ENCODE measurements at regions not wholly inside any gene's neighbourhood (a gene's known extent, or its start where the extent isn't known, plus 50 kb on each side); places are given as distances from the start of the nearest gene placed in this dataset.
"Not testable (repeated sequence)": the region's sequence is repeated elsewhere in the genome, so short reads cannot be mapped to it uniquely, and the experiment has no call there.

DNA sequence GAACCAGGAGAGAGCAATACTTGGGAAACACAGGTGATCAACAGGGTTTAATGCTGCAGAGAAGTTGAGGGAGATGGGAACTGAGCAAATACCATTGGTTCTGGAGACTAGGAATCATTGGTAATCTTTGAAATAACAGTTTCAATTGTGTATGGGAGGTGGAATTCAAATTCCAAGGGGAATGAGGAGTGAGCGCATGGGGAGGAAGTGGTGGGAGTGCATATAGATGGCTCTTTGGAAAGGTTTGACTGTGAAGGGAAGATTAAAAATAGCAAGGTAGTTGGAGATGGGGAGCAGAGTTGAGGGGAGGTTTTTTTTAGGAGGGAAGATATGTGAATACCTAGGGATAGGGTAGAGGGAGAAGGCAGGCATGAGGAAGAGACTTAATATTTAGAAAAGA is 51.1 kb upstream of the ROPN1 start:
- H3K4me1 ChIP-seq (ENCODE audit: insufficient read depth, low read length) = no peaks in the 10 kb centered on the region

GRCh38 chr3:124044956-124045355 is 53.0 kb upstream of the ROPN1 start:
- Histone ChIP-seq H3K27me3 (ENCODE audit: insufficient read depth, low read length) (peaks cover 22% of the 10 kb centered on the region), H3K9me3 (ENCODE audit: low read depth, low read length) (no peaks in the 10 kb centered on the region), H3K4me1 (ENCODE audit: insufficient read depth, low read length) (no peaks in the 10 kb centered on the region)

More for the DNA sequence above, 51.1 kb upstream of the ROPN1 start:
- Histone ChIP-seq H3K27me3 (ENCODE audit: insufficient read depth, low read length) (peaks cover 24% of the 10 kb centered on the region), H3K4me3 (ENCODE audit: low read length) (no peak overlapping the region), H3K9me3 (ENCODE audit: low read depth, low read length) (no peaks in the 10 kb centered on the region)

GRCh38 chr3:124048967-124049798 is 57.3 kb upstream of the ROPN1 start:
- Histone ChIP-seq H3K4me1 (ENCODE audit: insufficient read depth, low read length) (no peaks in the 10 kb centered on the region), H3K4me3 (ENCODE audit: low read length) (no peak overlapping the region), H3K27me3 (ENCODE audit: insufficient read depth, low read length) (peaks cover 9% of the 10 kb centered on the region), H3K9me3 (ENCODE audit: low read depth, low read length) (no peaks in the 10 kb centered on the region)

More at GRCh38 chr3:124044956-124045355, 53.0 kb upstream of the ROPN1 start:
- no peak overlapping the region for H3K4me3 ChIP-seq (ENCODE audit: low read length)

DNA sequence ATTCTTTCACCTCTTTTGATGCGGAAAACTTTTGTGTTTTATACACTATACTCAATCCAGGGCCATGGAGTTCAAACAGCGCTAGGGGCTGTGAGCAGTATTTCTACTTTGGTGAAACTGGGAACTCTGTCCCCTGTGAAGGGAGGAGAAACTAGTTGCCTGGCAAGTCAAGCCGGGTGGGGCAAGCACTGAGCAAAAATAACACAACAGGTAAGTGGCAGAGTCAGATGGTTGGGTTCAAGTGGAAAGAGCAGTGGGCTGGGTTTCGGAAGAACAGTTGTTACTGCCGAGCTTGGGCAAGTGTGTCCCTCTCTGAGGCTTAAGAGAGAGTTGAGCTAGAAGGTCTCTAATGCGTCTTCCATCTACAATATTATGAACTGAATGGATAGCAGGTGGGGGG is 59.7 kb upstream of the ROPN1 start:
- Histone ChIP-seq H3K9me3 (ENCODE audit: low read depth, low read length) (no peaks in the 10 kb centered on the region), H3K27me3 (ENCODE audit: insufficient read depth, low read length) (peaks cover 7% of the 10 kb centered on the region), H3K4me1 (ENCODE audit: insufficient read depth, low read length) (no peaks in the 10 kb centered on the region), H3K4me3 (ENCODE audit: low read length) (no peak overlapping the region)

DNA sequence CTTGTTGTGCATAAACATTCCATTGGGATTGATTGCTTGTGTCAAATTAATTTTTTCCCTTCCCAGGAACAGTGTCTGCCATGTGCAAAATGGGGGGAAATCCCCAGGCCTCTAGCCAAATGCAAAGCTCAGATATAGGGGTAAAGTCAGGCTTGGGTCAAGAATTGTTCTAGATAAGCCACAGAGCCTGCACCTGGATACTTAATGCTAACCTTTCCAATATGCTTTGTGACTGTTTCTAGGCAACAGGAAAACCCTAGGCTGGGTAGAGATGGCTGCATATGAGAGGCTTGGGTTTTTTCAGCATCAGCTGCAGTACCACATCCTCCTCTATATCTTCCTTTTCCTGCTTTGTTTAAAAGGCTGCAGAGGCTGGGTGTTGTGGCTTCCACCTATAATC is 61.9 kb upstream of the ROPN1 start:
- peaks cover 7% of the 10 kb centered on the region for H3K27me3 ChIP-seq (ENCODE audit: insufficient read depth, low read length)
- no peak overlapping the region for H3K4me3 ChIP-seq (ENCODE audit: low read length)
- H3K9me3 ChIP-seq (ENCODE audit: low read depth, low read length) = no peaks in the 10 kb centered on the region
- no peaks in the 10 kb centered on the region for H3K4me1 ChIP-seq (ENCODE audit: insufficient read depth, low read length)

- H3K4me3 ChIP-seq (ENCODE audit: low read length) = no peak overlapping the region
- H3K27me3 ChIP-seq (ENCODE audit: insufficient read depth, low read length) = peaks cover 3% of the 10 kb centered on the region
- no peaks in the 10 kb centered on the region for H3K4me1 ChIP-seq (ENCODE audit: insufficient read depth, low read length)
- H3K9me3 ChIP-seq (ENCODE audit: low read depth, low read length) = no peaks in the 10 kb centered on the region
Observed at GRCh38 chr3:124056846-124057245, 64.9 kb upstream of the ROPN1 start.

DNA sequence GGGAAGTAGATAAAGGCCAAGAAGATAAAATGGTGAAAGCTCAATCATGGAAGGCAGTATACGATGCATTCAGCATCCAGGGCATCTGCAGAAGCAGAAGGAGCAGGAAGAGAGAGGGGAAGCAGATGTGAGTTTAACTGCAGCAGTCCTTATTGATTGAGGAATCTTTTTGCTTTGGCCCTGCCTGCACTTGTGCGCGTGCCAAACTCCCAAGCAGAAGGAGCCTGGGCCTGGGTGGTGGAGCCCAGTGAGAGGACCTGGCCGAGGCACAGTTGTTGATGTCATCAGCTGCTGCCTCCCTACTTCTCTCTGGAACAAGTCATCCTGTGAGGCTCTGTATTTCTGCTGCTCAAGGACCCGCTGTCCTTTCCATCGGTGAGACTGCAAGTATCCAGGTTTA is 65.5 kb upstream of the ROPN1 start:
- H3K9me3 ChIP-seq (ENCODE audit: low read depth, low read length) = no peaks in the 10 kb centered on the region
- H3K4me1 ChIP-seq (ENCODE audit: insufficient read depth, low read length) = no peaks in the 10 kb centered on the region
- H3K27me3 ChIP-seq (ENCODE audit: insufficient read depth, low read length) = no peaks in the 10 kb centered on the region
- no peak overlapping the region for H3K4me3 ChIP-seq (ENCODE audit: low read length)

GRCh38 chr3:124059580-124059979 is 67.7 kb upstream of the ROPN1 start:
- H3K4me3 ChIP-seq (ENCODE audit: low read length) = no peak overlapping the region
- no peaks in the 10 kb centered on the region for H3K4me1 ChIP-seq (ENCODE audit: insufficient read depth, low read length)
- H3K9me3 ChIP-seq (ENCODE audit: low read depth, low read length) = no peaks in the 10 kb centered on the region
- no peaks in the 10 kb centered on the region for H3K27me3 ChIP-seq (ENCODE audit: insufficient read depth, low read length)

- Histone ChIP-seq H3K4me3 (ENCODE audit: low read length) (no peak overlapping the region), H3K9me3 (ENCODE audit: low read depth, low read length) (no peaks in the 10 kb centered on the region), H3K4me1 (ENCODE audit: insufficient read depth, low read length) (no peaks in the 10 kb centered on the region), H3K27me3 (ENCODE audit: insufficient read depth, low read length) (no peaks in the 10 kb centered on the region)
Observed at GRCh38 chr3:124063197-124063909, 71.4 kb upstream of the ROPN1 start.

DNA sequence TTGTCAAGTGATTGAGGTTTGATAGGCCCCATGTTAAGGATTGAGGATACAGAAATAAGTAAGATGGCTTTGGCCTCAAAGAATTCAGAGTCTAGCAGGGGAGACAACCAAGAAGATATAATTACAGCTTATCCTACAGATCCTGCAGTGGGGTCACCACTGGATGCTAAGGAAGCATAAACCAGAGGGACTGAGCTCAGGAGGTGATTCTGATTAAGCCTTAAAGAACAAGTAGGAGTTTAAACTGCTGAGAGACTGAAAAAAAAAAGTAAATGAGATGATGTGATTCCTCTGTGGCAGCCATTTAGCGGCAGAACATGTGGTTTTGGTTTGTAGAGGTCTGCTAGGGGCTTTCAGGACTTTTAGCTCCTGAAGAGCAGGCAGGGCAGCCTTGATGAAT is 72.1 kb upstream of the ROPN1 start:
- Histone ChIP-seq H3K4me3 (ENCODE audit: low read length) (no peak overlapping the region), H3K27me3 (ENCODE audit: insufficient read depth, low read length) (no peaks in the 10 kb centered on the region), H3K9me3 (ENCODE audit: low read depth, low read length) (no peaks in the 10 kb centered on the region), H3K4me1 (ENCODE audit: insufficient read depth, low read length) (no peaks in the 10 kb centered on the region)

- H3K27me3 ChIP-seq (ENCODE audit: insufficient read depth, low read length); H3K4me3 ChIP-seq (ENCODE audit: low read length); H3K4me1 ChIP-seq (ENCODE audit: insufficient read depth, low read length); H3K9me3 ChIP-seq (ENCODE audit: low read depth, low read length): not testable (repeated sequence)
Observed at GRCh38 chr3:124066543-124066942, 74.6 kb upstream of the ROPN1 start.

DNA sequence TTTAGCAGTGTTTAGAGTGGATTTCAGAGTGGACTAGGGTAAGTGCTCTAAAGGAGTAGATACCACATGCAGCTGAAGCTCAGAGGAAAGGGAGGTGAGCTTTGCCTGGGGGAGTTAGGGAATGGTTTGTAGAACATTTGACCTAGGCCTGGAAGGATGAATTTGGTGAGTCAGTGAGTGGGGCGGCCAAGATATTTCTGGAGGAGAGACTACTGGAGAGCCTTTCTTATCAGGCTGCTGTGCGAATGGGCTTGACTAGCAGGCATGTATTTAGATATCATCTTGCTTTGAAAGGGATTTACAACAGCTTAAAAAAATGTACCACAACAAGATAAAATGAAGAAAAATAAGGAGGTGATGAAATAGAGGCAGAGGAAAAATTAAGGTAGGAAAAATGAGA is 77.8 kb upstream of the ROPN1 start:
- H3K4me1 ChIP-seq (ENCODE audit: insufficient read depth, low read length); H3K27me3 ChIP-seq (ENCODE audit: insufficient read depth, low read length); H3K9me3 ChIP-seq (ENCODE audit: low read depth, low read length); H3K4me3 ChIP-seq (ENCODE audit: low read length): not testable (repeated sequence)

GRCh38 chr3:124075090-124075489 is 83.2 kb upstream of the ROPN1 start:
- not testable (repeated sequence) for H3K4me1 ChIP-seq (ENCODE audit: insufficient read depth, low read length); H3K27me3 ChIP-seq (ENCODE audit: insufficient read depth, low read length); H3K4me3 ChIP-seq (ENCODE audit: low read length); H3K9me3 ChIP-seq (ENCODE audit: low read depth, low read length)

GRCh38 chr3:124075753-124076152 is 83.8 kb upstream of the ROPN1 start:
- H3K27me3 ChIP-seq (ENCODE audit: insufficient read depth, low read length) = peaks cover 3% of the 10 kb centered on the region
- no peak overlapping the region for H3K4me3 ChIP-seq (ENCODE audit: low read length)
- no peaks in the 10 kb centered on the region for H3K9me3 ChIP-seq (ENCODE audit: low read depth, low read length)
- H3K4me1 ChIP-seq (ENCODE audit: insufficient read depth, low read length) = no peaks in the 10 kb centered on the region

DNA sequence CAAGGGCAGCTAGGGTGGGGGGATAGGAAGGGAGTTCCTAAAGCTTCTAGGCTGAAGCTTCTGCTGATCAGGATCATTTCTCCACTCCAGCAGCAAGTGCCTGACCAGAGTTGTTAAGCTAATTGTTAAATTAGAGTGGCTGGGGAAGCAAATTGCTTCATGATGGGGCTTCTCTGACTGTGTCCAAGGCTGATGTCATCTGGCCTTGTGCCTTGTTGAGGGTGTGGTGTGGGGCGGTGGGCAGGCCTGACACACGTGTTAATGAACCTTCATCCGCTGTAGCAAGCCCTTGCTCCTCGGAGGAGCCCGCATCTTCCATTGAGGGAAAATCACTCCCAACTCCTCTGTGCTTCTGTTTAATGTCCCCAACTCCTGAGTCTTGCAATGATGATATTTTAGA is 84.3 kb upstream of the ROPN1 start:
- no peaks in the 10 kb centered on the region for H3K4me1 ChIP-seq (ENCODE audit: insufficient read depth, low read length)
- no peaks in the 10 kb centered on the region for H3K9me3 ChIP-seq (ENCODE audit: low read depth, low read length)
- H3K27me3 ChIP-seq (ENCODE audit: insufficient read depth, low read length) = peaks cover 3% of the 10 kb centered on the region
- H3K4me3 ChIP-seq (ENCODE audit: low read length) = no peak overlapping the region

All from mononuclear cell (primary cell).